K562 (cell line): ENCODE measurements at regions not wholly inside any gene's neighbourhood (a gene's known extent, or its start where the extent isn't known, plus 50 kb on each side); places are given as distances from the start of the nearest gene placed in this dataset.

Source experiments
- ATAC-seq: fragments of 200-7000 bp; cut with Tn5 transposase; 3 replicates; pipeline ENCODE4 v1.9.1; 2020; ENCODE audit warnings: moderate library complexity
- BruUV-seq: library from RNA; stranded (reverse); fragments of 400-500 nt; replicated peaks from 2 replicates; lab custom pipeline; 2021; lab: Mats Ljungman, UMichigan
- CTCF ChIA-PET: fragments of 300-600 bp; formaldehyde crosslinking; extraction: SDS; loops from one replicate; lab custom pipeline; 2021; ENCODE audit warnings: low intra/inter-chr PET ratio; lab: Yijun Ruan, JAX
- POLR2A ChIA-PET: fragments of 300-600, 350-650 bp; sonication (Branson Sonifier 250); formaldehyde crosslinking; extraction: SDS; loops from one replicate; lab custom pipeline; 2021; ENCODE audit warnings: antibody characterized with exemption, inconsistent platforms; lab: Yijun Ruan, JAX
- DNase-seq, 4 experiments: peaks; one replicate each; pipeline versions ENCODE4 v3.0.0 to v3.0.0-alpha.2; 2011 to 2018; ENCODE audit warnings: low spot score in 3 of 4, mixed read lengths in 3 of 4; ENCODE audit errors: extremely low read depth in 1 of 4
- FAIRE-seq: peaks from 2 replicates; lab custom pipeline; 2011; peaks lifted over from hg19 to GRCh38; lab: Jason Lieb, UNC
- H2AFZ ChIP-seq: 2 replicates; pipeline ENCODE4 v1.6.0; 2011; ENCODE audit warnings: low read depth, low read length, control low read depth, inconsistent platforms
- H3K27ac ChIP-seq: fragments of 200-600 bp; 3 replicates; pipeline ENCODE4 v1.8.0; 2011; ENCODE audit warnings: low read depth, mild to moderate bottlenecking, control low read depth, inconsistent platforms, low read length, moderate library complexity, mixed read lengths; ENCODE audit errors: extremely low read depth
- H3K27me3 ChIP-seq, 2 experiments: fragments of 300-600 bp in 1 of 2; 2 replicates in 1 of 2; 3 replicates in 1 of 2; pipeline versions ENCODE4 v1.6.0 to v1.8.0; 2011; ENCODE audit warnings: inconsistent platforms in 2 of 2, low read length in 2 of 2, mild to moderate bottlenecking in 1 of 2, mixed read lengths in 1 of 2, moderate library complexity in 1 of 2; ENCODE audit not compliant: control insufficient read depth in 2 of 2, insufficient read depth in 2 of 2
- H3K36me3 ChIP-seq: fragments of 300-600 bp; 3 replicates; pipeline ENCODE4 v1.8.0; 2011; ENCODE audit warnings: mild to moderate bottlenecking, low read length, inconsistent platforms; ENCODE audit not compliant: control insufficient read depth, insufficient read depth
- H3K4me1 ChIP-seq, 2 experiments: fragments of 200-600 bp in 1 of 2; replicated peaks in 1 of 2; 2 replicates in 1 of 2; 3 replicates in 1 of 2; pipeline versions ENCODE4 v1.5.1 to v1.8.0; 2011; ENCODE audit warnings: inconsistent platforms in 2 of 2, low read length in 2 of 2, mild to moderate bottlenecking in 1 of 2, mixed read lengths in 1 of 2, moderate library complexity in 1 of 2; ENCODE audit not compliant: control insufficient read depth in 2 of 2, insufficient read depth in 2 of 2
- H3K4me2 ChIP-seq: 2 replicates; pipeline ENCODE4 v1.6.1; 2011; ENCODE audit warnings: low read length, control low read depth, inconsistent platforms, mixed read lengths; ENCODE audit not compliant: insufficient read depth
- H3K4me3 ChIP-seq: fragments of 200-600 bp; sonication (generic), shearing (Covaris generic); 2 replicates; pipeline ENCODE4 v1.5.1; 2016; ENCODE audit warnings: control low read depth, inconsistent platforms
- H3K79me2 ChIP-seq: fragments of 200-600 bp; 3 replicates; pipeline ENCODE4 v1.8.0; 2011; ENCODE audit warnings: low read length, inconsistent platforms; ENCODE audit not compliant: control insufficient read depth, insufficient read depth
- H3K9ac ChIP-seq, 2 experiments: 2 replicates each; pipeline versions ENCODE4 v1.6.0 to v1.6.1; 2011; ENCODE audit warnings: low read depth in 2 of 2, low read length in 2 of 2, control low read depth in 1 of 2, inconsistent platforms in 1 of 2, mild to moderate bottlenecking in 1 of 2, mixed read lengths in 1 of 2; ENCODE audit not compliant: insufficient read depth in 1 of 2
- H3K9me1 ChIP-seq: one replicate; pipeline ENCODE4 v1.6.0; 2011; ENCODE audit warnings: inconsistent platforms, mild to moderate bottlenecking, low read length, moderate library complexity; ENCODE audit not compliant: control insufficient read depth, insufficient read depth
- H3K9me3 ChIP-seq: replicated peaks from 2 replicates; pipeline ENCODE4 v1.5.1; 2011; ENCODE audit warnings: low read depth, low read length, inconsistent platforms; ENCODE audit not compliant: control insufficient read depth, insufficient read depth
- H4K20me1 ChIP-seq: replicated peaks from 2 replicates; pipeline ENCODE4 v1.6.1; 2011; ENCODE audit warnings: low read length, inconsistent platforms, mixed read lengths; ENCODE audit not compliant: control insufficient read depth, insufficient read depth
- BRF1 ChIP-seq: IDR thresholded peaks from 3 replicates; pipeline ENCODE4 v1.6.1; 2011; ENCODE audit warnings: borderline replicate concordance, mild to moderate bottlenecking; ENCODE audit not compliant: insufficient read length; ENCODE audit errors: extremely low read depth
- CHCHD3 ChIP-seq: fragments of 250-450 bp; sonication (Bioruptor Pico); IDR thresholded peaks from 2 replicates; pipeline ENCODE4 v2.1.2; 2022; ENCODE audit warnings: mild to moderate bottlenecking
- DIDO1 ChIP-seq: fragments of 450-650 bp; IDR thresholded peaks from 2 replicates; pipeline ENCODE4 v1.6.1; 2016; ENCODE audit warnings: low read depth, missing biosample characterization, missing genetic modification characterization
- ERF ChIP-seq: fragments of 450-650 bp; formaldehyde crosslinking; IDR thresholded peaks from 2 replicates; pipeline ENCODE4 v1.4.0; 2020; ENCODE audit warnings: mild to moderate bottlenecking, mixed read lengths
- ETS2 ChIP-seq: IDR thresholded peaks from 2 replicates; pipeline ENCODE4 v1.6.1; 2016; ENCODE audit warnings: borderline replicate concordance, missing genetic modification characterization, mild to moderate bottlenecking, moderate library complexity, missing compliant biosample characterization; ENCODE audit not compliant: poor library complexity, severe bottlenecking
- MECOM ChIP-seq: fragments of 250-450 bp; sonication (Bioruptor Pico); IDR thresholded peaks from 2 replicates; pipeline ENCODE4 v1.8.0; 2022; ENCODE audit warnings: inconsistent platforms
- NEUROD1 ChIP-seq: fragments of 150-350 bp; IDR thresholded peaks from 2 replicates; pipeline ENCODE4 v1.6.1; 2014; ENCODE audit warnings: borderline replicate concordance, low read length, low read depth; ENCODE audit not compliant: partially characterized antibody
- TAF9B ChIP-seq: fragments of 450-650 bp; IDR thresholded peaks from 2 replicates; pipeline ENCODE4 v1.6.1; 2018; ENCODE audit warnings: mild to moderate bottlenecking; ENCODE audit not compliant: partially characterized antibody
- YY1 ChIP-seq, 3 experiments: IDR thresholded peaks; 2 replicates each; pipeline ENCODE4 v1.6.1; 2011; ENCODE audit warnings: low read length in 2 of 3, mild to moderate bottlenecking in 2 of 3, moderate library complexity in 2 of 3, borderline replicate concordance in 1 of 3, control low read depth in 1 of 3, low read depth in 1 of 3; ENCODE audit not compliant: insufficient read depth in 3 of 3, insufficient replicate concordance in 2 of 3, control insufficient read depth in 1 of 3, insufficient read length in 1 of 3; ENCODE audit errors: extremely low read depth in 1 of 3
- ZBTB17 ChIP-seq: fragments of 450-650 bp; formaldehyde crosslinking; IDR thresholded peaks from 2 replicates; pipeline ENCODE4 v1.4.0; 2020; ENCODE audit warnings: mild to moderate bottlenecking
- ZBTB34 ChIP-seq: fragments of 250-450 bp; sonication (Bioruptor Pico); IDR thresholded peaks from 2 replicates; pipeline ENCODE4 v1.8.0; 2021; ENCODE audit warnings: mild to moderate bottlenecking, moderate library complexity
- ZC3H4 ChIP-seq: sonication (generic); formaldehyde crosslinking; IDR thresholded peaks from 2 replicates; pipeline ENCODE4 v1.9.0; 2021; ENCODE audit warnings: missing genetic modification reagents, borderline replicate concordance
- ZNF384 ChIP-seq: IDR thresholded peaks from 2 replicates; pipeline ENCODE4 v1.6.1; 2012; ENCODE audit warnings: low read depth, low read length, improper control_type of control experiment
- WGBS: fragments of 100-300 bp; shearing (Covaris generic); methylation state at CpG from one replicate; pipeline ENCODE4 v1.1.6; 2016; ENCODE audit warnings: low coverage, mixed read lengths; ENCODE audit not compliant: insufficient coverage; ENCODE audit errors: missing lambda C conversion rate; 5-methylcytosine and 5-hydroxymethylcytosine counted together
- in situ Hi-C: fragments of 300-500 bp; cut with MboI; formaldehyde crosslinking; loops from 4 replicates; pipeline ENCODE4 v1.15.0; 2018; ENCODE audit warnings: inconsistent platforms, mixed read lengths
- intact Hi-C: fragments of 100-400 bp; cut with micrococcal nuclease; formaldehyde crosslinking; loops from 2 replicates; pipeline ENCODE4 v1.14.2; 2022
- TF ChIP-seq, protein P1 (sequence below): IDR thresholded peaks from 2 replicates; pipeline ENCODE4 v1.6.1; 2014; ENCODE audit warnings: antibody characterized with exemption

DNA sequence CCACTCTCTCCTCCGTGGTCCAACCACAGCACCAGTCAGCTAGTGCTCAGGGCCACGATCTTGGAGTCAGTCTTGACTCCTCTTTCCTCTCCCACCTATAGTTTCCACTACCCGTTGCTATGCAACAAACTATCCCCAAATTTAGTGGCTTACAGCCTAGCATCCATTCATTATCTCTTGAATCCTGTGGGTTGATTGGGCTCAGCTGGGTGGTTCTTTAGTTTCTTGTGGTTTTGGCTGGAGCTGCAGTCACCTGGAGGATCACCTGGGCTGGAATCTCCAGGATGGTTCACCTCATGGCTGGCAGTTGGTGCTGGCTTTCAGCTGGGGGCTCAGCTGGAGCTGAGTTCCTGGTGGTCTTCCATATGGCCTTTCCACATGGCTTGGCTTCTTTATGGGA is 149.9 kb downstream of the ASB1 start (continued):
- TF ChIP-seq ZBTB17 (CRISPR knock-in tag) = no peak

DNA sequence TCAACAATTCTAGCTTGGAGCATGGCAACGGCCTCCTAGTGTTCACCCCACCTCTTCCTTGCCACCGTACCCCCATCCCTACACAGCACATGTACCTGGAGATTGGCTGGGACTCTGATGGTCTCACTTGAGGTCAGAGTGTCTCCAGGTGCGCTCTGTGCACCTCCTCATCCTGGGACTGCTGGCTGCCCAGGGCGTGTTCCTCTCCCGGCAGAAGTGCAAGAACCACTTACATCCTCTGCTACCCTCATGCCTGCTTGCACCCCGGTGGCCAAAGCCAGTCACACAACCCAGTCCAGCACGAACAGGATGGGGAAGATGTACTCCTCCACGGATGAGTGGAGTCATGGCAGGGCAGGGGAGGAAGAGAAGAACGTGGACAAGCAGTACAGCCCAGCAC is 151.5 kb downstream of the ASB1 start:
- Histone ChIP-seq H4K20me1 (no peaks in the 10 kb centered on the region), H3K9me1 (peaks cover 2% of the 10 kb centered on the region), H3K27ac (no peak overlapping the region), H3K4me2 (no peak overlapping the region), H3K9ac (no peak overlapping the region), H3K27me3 (peaks cover 0 to 15% of the 10 kb centered on the region in 2 experiments; a peak in 3 of 5 replicates), H3K9me3 (no peaks in the 10 kb centered on the region), H2AFZ (no peak overlapping the region), H3K4me3 (no peak overlapping the region), H3K79me2 (no peaks in the 10 kb centered on the region), H3K36me3 (no peaks in the 10 kb centered on the region), H3K4me1 (no peaks in the 10 kb centered on the region)
- POLR2A ChIA-PET = interaction anchor here (0.6 to 0.7 kb wide), 2 partner anchors 13 to 604 kb away, joined by 4 read pairs; no protein-coding TSS in a partner anchor
- in situ Hi-C loops = no loop called here
- WGBS = 0% methylated on average over 5 of the region's 9 CpGs
- DNase-seq (no peak), ATAC-seq (no peak), FAIRE-seq (no peak)
- intact Hi-C loops = no loop called here
- TF ChIP-seq BRF1 (no peak), ETS2 (tag) (no peak), NEUROD1 (no peak), YY1 (IDR thresholded peaks at IDR 0.05; ENCODE audit: borderline replicate concordance in 1 of 3, control insufficient read depth in 1 of 3, extremely low read depth in 1 of 3, insufficient read depth in 3 of 3, insufficient read length in 1 of 3, insufficient replicate concordance in 2 of 3, low read depth in 1 of 3, low read length in 2 of 3) (no peak), ZBTB34 (CRISPR knock-in tag) (no peak), CHCHD3 (CRISPR knock-in tag) (no peak), ERF (CRISPR knock-in tag) (no peak), MECOM (no peak), ZC3H4 (CRISPR knock-in tag) (no peak), ZNF384 (no peak), DIDO1 (tag) (no peak), TAF9B (no peak)
- TF ChIP-seq, protein P1, sequence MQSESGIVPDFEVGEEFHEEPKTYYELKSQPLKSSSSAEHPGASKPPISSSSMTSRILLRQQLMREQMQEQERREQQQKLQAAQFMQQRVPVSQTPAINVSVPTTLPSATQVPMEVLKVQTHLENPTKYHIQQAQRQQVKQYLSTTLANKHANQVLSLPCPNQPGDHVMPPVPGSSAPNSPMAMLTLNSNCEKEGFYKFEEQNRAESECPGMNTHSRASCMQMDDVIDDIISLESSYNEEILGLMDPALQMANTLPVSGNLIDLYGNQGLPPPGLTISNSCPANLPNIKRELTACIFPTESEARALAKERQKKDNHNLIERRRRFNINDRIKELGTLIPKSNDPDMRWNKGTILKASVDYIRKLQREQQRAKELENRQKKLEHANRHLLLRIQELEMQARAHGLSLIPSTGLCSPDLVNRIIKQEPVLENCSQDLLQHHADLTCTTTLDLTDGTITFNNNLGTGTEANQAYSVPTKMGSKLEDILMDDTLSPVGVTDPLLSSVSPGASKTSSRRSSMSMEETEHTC = no peak
- no TSS peak for BruUV-seq
- CTCF ChIA-PET = no interaction called here
